PFSK-1 (cell line): ENCODE measurements at regions not wholly inside any gene's neighbourhood (a gene's known extent, or its start where the extent isn't known, plus 50 kb on each side); places are given as distances from the start of the nearest gene placed in this dataset.

Source experiments
- POLR2AphosphoS5 ChIP-seq: IDR thresholded peaks from 2 replicates; pipeline ENCODE4 v1.6.1; 2012; ENCODE audit warnings: low read depth, mild to moderate bottlenecking, control low read depth, low read length, moderate library complexity
- SIN3A ChIP-seq: IDR thresholded peaks from 2 replicates; pipeline ENCODE4 v1.6.1; 2012; ENCODE audit warnings: mild to moderate bottlenecking, low read length, moderate library complexity, borderline replicate concordance; ENCODE audit not compliant: insufficient read depth
- TF ChIP-seq, protein P1 (sequence below), 2 experiments: IDR thresholded peaks; 2 replicates each; pipeline versions ENCODE4 v1.6.1 to v1.8.0; 2011 to 2012; ENCODE audit warnings: low read depth in 2 of 2, low read length in 2 of 2, control low read depth in 1 of 2, inconsistent platforms in 1 of 2, mild to moderate bottlenecking in 1 of 2, moderate library complexity in 1 of 2; ENCODE audit not compliant: insufficient read depth in 1 of 2

DNA sequence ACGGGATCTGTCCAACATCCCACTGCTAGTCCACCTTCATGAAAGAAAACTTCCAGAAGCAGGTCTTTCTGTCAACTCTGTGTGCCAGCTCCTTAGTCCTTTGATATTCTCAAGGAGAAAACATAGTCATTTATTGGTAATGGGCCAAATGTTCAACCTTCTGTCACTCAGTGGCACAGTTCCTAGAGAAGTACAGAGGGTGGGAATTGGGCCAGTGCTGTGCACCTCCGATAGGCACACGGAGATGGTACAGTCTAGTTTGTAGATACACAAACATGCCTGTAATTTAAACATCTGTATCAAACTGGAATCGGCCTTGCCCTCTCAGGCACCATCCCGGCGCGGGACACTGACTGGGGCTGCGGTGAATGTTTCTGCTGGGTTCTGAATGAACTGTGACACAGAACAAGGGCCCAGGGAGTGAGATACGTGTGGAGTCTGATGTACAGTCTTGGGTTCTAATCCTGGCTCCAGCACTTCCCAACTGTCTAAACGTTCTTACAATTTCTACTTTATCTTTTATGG, 213.9 kb upstream of the SHH start:
- TF ChIP-seq POLR2AphosphoS5 (no peak), SIN3A (no peak)
- TF ChIP-seq, protein P1, sequence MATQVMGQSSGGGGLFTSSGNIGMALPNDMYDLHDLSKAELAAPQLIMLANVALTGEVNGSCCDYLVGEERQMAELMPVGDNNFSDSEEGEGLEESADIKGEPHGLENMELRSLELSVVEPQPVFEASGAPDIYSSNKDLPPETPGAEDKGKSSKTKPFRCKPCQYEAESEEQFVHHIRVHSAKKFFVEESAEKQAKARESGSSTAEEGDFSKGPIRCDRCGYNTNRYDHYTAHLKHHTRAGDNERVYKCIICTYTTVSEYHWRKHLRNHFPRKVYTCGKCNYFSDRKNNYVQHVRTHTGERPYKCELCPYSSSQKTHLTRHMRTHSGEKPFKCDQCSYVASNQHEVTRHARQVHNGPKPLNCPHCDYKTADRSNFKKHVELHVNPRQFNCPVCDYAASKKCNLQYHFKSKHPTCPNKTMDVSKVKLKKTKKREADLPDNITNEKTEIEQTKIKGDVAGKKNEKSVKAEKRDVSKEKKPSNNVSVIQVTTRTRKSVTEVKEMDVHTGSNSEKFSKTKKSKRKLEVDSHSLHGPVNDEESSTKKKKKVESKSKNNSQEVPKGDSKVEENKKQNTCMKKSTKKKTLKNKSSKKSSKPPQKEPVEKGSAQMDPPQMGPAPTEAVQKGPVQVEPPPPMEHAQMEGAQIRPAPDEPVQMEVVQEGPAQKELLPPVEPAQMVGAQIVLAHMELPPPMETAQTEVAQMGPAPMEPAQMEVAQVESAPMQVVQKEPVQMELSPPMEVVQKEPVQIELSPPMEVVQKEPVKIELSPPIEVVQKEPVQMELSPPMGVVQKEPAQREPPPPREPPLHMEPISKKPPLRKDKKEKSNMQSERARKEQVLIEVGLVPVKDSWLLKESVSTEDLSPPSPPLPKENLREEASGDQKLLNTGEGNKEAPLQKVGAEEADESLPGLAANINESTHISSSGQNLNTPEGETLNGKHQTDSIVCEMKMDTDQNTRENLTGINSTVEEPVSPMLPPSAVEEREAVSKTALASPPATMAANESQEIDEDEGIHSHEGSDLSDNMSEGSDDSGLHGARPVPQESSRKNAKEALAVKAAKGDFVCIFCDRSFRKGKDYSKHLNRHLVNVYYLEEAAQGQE (IDR thresholded peaks at IDR 0.05; ENCODE audit: insufficient read depth in 1 of 2, low read depth in 2 of 2, low read length in 2 of 2): no peak
